ENCODE measurements at regions not wholly inside any gene's neighbourhood (a gene's known extent, or its start where the extent isn't known, plus 50 kb on each side); places are given as distances from the start of the nearest gene placed in this dataset.

DNA sequence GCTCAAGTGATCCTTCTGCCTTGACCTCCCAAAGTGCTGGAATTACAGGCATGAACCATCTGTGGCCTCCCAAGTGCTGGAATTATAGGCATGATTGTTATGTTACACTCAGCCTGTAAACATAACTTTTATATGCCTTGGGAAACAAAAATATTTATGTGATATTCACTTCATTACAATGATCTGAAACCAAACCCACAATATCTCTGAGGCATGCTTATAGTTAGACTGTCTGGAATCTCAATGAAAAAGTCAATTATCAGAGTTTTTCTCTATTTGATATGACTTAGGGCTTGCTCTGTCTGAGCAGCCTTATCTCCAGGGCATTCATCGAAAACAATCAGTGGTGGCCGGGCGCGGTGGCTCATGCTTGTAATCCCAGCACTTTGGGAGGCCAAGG, 195.3 kb upstream of the MYO3A start (continued):
- TF ChIP-seq ISL1 (CRISPR knock-in tag; IDR thresholded peaks at IDR 0.05) (no peak), PPARA (CRISPR knock-in tag; IDR thresholded peaks at IDR 0.05; ENCODE audit: borderline replicate concordance) (no peak), RARB (CRISPR knock-in tag; IDR thresholded peaks at IDR 0.05) (no peak), GLIS3 (CRISPR knock-in tag; IDR thresholded peaks at IDR 0.05) (no peak), ZNF565 (CRISPR knock-in tag; conservative IDR thresholded peaks at IDR 0.05; ENCODE audit: low read depth) (no peak)
- TF ChIP-seq, protein P1, sequence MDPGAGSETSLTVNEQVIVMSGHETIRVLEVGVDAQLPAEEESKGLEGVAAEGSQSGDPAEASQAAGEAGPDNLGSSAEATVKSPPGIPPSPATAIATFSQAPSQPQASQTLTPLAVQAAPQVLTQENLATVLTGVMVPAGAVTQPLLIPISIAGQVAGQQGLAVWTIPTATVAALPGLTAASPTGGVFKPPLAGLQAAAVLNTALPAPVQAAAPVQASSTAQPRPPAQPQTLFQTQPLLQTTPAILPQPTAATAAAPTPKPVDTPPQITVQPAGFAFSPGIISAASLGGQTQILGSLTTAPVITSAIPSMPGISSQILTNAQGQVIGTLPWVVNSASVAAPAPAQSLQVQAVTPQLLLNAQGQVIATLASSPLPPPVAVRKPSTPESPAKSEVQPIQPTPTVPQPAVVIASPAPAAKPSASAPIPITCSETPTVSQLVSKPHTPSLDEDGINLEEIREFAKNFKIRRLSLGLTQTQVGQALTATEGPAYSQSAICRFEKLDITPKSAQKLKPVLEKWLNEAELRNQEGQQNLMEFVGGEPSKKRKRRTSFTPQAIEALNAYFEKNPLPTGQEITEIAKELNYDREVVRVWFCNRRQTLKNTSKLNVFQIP (CRISPR knock-in tag; IDR thresholded peaks at IDR 0.05; ENCODE audit: borderline replicate concordance, low read depth) = no peak

DNA sequence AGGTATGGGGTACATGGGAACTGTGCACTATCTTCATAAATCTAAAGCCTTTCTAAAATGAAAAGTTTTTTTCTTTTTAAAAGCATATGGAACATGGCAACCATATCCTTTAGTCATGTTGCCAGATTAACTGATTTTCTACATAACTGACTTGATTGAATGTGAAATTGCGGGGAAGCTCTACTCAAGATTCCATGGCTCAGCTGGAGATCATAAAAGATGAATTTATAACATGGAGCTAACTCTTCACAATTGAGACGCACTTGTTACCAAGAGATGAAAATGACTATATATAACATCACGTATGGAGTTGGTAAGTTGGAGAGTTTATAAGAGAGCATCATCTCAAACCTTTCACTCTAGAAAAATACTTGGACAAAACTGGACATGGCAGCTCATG, 190.2 kb upstream of the MYO3A start:
- no peak for ATAC-seq

DNA sequence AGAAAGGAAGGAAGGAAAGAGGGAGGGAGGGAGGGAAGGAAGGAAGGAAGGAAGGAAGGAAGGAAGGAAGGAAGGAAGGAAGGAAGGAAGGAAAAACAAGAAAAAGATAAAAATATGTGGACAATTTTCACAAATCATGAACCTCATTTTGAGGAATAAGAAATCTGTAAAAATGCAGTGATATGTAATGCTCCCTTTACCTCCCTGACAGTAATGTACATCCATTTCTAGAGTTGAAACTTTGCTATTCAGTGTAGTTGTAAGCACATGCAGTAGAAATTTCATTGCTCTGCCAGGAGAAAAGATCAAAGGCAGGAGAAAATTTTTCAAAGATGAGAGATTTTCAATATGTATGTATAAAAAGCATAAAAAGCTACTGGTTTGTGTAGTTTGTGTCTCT, 189.5 kb upstream of the MYO3A start:
- no peak for ATAC-seq
- TF ChIP-seq CSDC2 (CRISPR knock-in tag; IDR thresholded peaks at IDR 0.05) (no peak), ZNF565 (CRISPR knock-in tag; conservative IDR thresholded peaks at IDR 0.05; ENCODE audit: low read depth) (no peak), RARB (CRISPR knock-in tag; IDR thresholded peaks at IDR 0.05) (no peak), TOX (CRISPR knock-in tag; IDR thresholded peaks at IDR 0.05; ENCODE audit: borderline replicate concordance) (no peak), ZC3H10 (CRISPR knock-in tag; IDR thresholded peaks at IDR 0.05) (no peak), BACH2 (CRISPR knock-in tag; IDR thresholded peaks at IDR 0.05; ENCODE audit: borderline replicate concordance) (no peak), ISL1 (CRISPR knock-in tag; IDR thresholded peaks at IDR 0.05) (no peak), ZNF8 (CRISPR knock-in tag; IDR thresholded peaks at IDR 0.05) (no peak)
- TF ChIP-seq, protein P1 (CRISPR knock-in tag; IDR thresholded peaks at IDR 0.05; ENCODE audit: borderline replicate concordance, low read depth) = no peak
- TF ChIP-seq, protein P2, sequence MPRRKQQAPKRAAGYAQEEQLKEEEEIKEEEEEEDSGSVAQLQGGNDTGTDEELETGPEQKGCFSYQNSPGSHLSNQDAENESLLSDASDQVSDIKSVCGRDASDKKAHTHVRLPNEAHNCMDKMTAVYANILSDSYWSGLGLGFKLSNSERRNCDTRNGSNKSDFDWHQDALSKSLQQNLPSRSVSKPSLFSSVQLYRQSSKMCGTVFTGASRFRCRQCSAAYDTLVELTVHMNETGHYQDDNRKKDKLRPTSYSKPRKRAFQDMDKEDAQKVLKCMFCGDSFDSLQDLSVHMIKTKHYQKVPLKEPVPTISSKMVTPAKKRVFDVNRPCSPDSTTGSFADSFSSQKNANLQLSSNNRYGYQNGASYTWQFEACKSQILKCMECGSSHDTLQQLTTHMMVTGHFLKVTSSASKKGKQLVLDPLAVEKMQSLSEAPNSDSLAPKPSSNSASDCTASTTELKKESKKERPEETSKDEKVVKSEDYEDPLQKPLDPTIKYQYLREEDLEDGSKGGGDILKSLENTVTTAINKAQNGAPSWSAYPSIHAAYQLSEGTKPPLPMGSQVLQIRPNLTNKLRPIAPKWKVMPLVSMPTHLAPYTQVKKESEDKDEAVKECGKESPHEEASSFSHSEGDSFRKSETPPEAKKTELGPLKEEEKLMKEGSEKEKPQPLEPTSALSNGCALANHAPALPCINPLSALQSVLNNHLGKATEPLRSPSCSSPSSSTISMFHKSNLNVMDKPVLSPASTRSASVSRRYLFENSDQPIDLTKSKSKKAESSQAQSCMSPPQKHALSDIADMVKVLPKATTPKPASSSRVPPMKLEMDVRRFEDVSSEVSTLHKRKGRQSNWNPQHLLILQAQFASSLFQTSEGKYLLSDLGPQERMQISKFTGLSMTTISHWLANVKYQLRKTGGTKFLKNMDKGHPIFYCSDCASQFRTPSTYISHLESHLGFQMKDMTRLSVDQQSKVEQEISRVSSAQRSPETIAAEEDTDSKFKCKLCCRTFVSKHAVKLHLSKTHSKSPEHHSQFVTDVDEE (CRISPR knock-in tag; IDR thresholded peaks at IDR 0.05) = no peak
- TF ChIP-seq, protein P3, sequence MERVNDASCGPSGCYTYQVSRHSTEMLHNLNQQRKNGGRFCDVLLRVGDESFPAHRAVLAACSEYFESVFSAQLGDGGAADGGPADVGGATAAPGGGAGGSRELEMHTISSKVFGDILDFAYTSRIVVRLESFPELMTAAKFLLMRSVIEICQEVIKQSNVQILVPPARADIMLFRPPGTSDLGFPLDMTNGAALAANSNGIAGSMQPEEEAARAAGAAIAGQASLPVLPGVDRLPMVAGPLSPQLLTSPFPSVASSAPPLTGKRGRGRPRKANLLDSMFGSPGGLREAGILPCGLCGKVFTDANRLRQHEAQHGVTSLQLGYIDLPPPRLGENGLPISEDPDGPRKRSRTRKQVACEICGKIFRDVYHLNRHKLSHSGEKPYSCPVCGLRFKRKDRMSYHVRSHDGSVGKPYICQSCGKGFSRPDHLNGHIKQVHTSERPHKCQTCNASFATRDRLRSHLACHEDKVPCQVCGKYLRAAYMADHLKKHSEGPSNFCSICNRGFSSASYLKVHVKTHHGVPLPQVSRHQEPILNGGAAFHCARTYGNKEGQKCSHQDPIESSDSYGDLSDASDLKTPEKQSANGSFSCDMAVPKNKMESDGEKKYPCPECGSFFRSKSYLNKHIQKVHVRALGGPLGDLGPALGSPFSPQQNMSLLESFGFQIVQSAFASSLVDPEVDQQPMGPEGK (CRISPR knock-in tag; IDR thresholded peaks at IDR 0.05; ENCODE audit: borderline replicate concordance) = no peak
- TF ChIP-seq, protein P4, sequence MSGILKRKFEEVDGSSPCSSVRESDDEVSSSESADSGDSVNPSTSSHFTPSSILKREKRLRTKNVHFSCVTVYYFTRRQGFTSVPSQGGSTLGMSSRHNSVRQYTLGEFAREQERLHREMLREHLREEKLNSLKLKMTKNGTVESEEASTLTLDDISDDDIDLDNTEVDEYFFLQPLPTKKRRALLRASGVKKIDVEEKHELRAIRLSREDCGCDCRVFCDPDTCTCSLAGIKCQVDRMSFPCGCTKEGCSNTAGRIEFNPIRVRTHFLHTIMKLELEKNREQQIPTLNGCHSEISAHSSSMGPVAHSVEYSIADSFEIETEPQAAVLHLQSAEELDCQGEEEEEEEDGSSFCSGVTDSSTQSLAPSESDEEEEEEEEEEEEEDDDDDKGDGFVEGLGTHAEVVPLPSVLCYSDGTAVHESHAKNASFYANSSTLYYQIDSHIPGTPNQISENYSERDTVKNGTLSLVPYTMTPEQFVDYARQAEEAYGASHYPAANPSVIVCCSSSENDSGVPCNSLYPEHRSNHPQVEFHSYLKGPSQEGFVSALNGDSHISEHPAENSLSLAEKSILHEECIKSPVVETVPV (CRISPR knock-in tag; IDR thresholded peaks at IDR 0.05) = no peak

More for the DNA sequence above, 190.2 kb upstream of the MYO3A start:
- TF ChIP-seq ZC3H10 (CRISPR knock-in tag; IDR thresholded peaks at IDR 0.05) (no peak), TOX (CRISPR knock-in tag; IDR thresholded peaks at IDR 0.05; ENCODE audit: borderline replicate concordance) (no peak), BACH2 (CRISPR knock-in tag; IDR thresholded peaks at IDR 0.05; ENCODE audit: borderline replicate concordance) (no peak), ZFP30 (CRISPR knock-in tag; IDR thresholded peaks at IDR 0.05) (no peak), CSDC2 (CRISPR knock-in tag; IDR thresholded peaks at IDR 0.05) (no peak), ZNF70 (CRISPR knock-in tag; IDR thresholded peaks at IDR 0.05) (no peak), PPARA (CRISPR knock-in tag; IDR thresholded peaks at IDR 0.05; ENCODE audit: borderline replicate concordance) (no peak)
- TF ChIP-seq, protein P1 (CRISPR knock-in tag; IDR thresholded peaks at IDR 0.05; ENCODE audit: borderline replicate concordance, low read depth) = no peak
- TF ChIP-seq, protein P3 (CRISPR knock-in tag; IDR thresholded peaks at IDR 0.05; ENCODE audit: borderline replicate concordance) = no peak
- TF ChIP-seq, protein P5, sequence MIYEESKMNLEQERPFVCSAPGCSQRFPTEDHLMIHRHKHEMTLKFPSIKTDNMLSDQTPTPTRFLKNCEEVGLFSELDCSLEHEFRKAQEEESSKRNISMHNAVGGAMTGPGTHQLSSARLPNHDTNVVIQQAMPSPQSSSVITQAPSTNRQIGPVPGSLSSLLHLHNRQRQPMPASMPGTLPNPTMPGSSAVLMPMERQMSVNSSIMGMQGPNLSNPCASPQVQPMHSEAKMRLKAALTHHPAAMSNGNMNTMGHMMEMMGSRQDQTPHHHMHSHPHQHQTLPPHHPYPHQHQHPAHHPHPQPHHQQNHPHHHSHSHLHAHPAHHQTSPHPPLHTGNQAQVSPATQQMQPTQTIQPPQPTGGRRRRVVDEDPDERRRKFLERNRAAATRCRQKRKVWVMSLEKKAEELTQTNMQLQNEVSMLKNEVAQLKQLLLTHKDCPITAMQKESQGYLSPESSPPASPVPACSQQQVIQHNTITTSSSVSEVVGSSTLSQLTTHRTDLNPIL (CRISPR knock-in tag; IDR thresholded peaks at IDR 0.05; ENCODE audit: low read depth) = no peak

Measured in SK-N-SH treated with all-trans-retinoic acid at 6 μM for 48 hours (cell line).